NT2/D1 (cell line): ENCODE measurements at regions not wholly inside any gene's neighbourhood (a gene's known extent, or its start where the extent isn't known, plus 50 kb on each side); places are given as distances from the start of the nearest gene placed in this dataset.

ENCODE experiments used
- SUZ12 ChIP-seq: IDR thresholded peaks from 2 replicates; pipeline ENCODE4 v1.6.1; 2011; ENCODE audit not compliant: insufficient read length, insufficient read depth; ENCODE audit errors: extremely low read depth
- YY1 ChIP-seq: IDR thresholded peaks from 2 replicates; pipeline ENCODE4 v1.6.1; 2011; ENCODE audit not compliant: insufficient read length, insufficient read depth
- ZNF274 ChIP-seq: IDR thresholded peaks from 2 replicates; pipeline ENCODE4 v1.6.1; 2011; ENCODE audit warnings: mild to moderate bottlenecking, low read depth, low read length

- TF ChIP-seq YY1, result no peak
- TF ChIP-seq ZNF274, result no peak
- TF ChIP-seq SUZ12, result no peak
Measured at GRCh38 chr12:14262771-14263511, 102.5 kb upstream of the ATF7IP start.
